ENCODE measurements at regions not wholly inside any gene's neighbourhood (a gene's known extent, or its start where the extent isn't known, plus 50 kb on each side); places are given as distances from the start of the nearest gene placed in this dataset.

DNA sequence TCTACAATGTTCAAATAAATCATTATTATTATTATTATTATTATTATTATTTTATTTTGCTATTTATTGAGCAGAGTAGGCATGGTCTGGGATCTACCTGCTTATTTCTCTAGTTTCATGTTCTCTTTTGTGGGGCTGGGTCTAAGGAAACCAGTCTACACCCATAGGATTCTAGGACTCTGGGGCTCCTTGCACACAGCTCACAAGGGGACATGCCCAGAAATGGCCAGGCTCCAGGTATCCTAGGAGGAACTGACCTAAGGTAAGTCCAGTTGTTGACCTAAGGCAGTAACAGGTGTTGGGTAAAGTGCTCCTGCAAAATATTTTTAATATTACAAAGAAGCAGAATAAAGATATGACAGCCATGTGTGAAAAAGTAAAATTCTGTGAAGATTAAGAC lies 149.6 kb upstream of the TBL1XR1 start:
- Histone ChIP-seq H4K20me1 (ENCODE audit: insufficient read depth, low read length) (no peaks in the 10 kb centered on the region), H3K36me3 (replicated peaks in 1 of 2; ENCODE audit: control insufficient read depth in 1 of 2, insufficient read depth in 2 of 2, low read length in 2 of 2) (no peaks in the 10 kb centered on the region), H3K4me3 (replicated peaks in 1 of 3; ENCODE audit: insufficient read depth in 1 of 3, low read depth in 2 of 3, low read length in 3 of 3) (no peak overlapping the region), H3K9ac (ENCODE audit: insufficient read depth, low read depth, low read length) (no peak overlapping the region), H2AFZ (ENCODE audit: low read length) (no peak overlapping the region), H3K27me3 (ENCODE audit: control insufficient read depth in 1 of 2, insufficient read depth in 2 of 2, low read length in 2 of 2) (no peaks in the 10 kb centered on the region), H3K9me3 (ENCODE audit: low read length) (no peaks in the 10 kb centered on the region), H3K27ac (ENCODE audit: extremely low read length, insufficient read depth, low read length) (no peak overlapping the region), H3K79me2 (ENCODE audit: insufficient read depth, low read length) (no peaks in the 10 kb centered on the region), H3K4me1 (ENCODE audit: insufficient read depth, low read length) (peaks cover 51% of the 10 kb centered on the region), H3K4me2 (ENCODE audit: low read depth, low read length) (no peak overlapping the region)
- in situ Hi-C loops (cut with HindIII; ENCODE audit: extremely low pct_ligation_motif_present, low pct_unique_long_range_greater_than_20kb): no loop called here
- no peak for DNase-seq (ENCODE audit: low spot score)
- CTCF ChIA-PET (ENCODE audit: low intra/inter-chr PET ratio, low total read pairs): no interaction called here
- BruUV-seq (replicated peaks): no TSS peak
- no peak for FAIRE-seq
- POLR2A ChIA-PET: no interaction called here
- intact Hi-C loops (cut with micrococcal nuclease; ENCODE audit: unreplicated experiment): no loop called here
- TF ChIP-seq SRF (IDR thresholded peaks at IDR 0.05; ENCODE audit: low read depth, low read length): no peak
- TF ChIP-seq ZNF549 (CRISPR knock-in tag; IDR thresholded peaks at IDR 0.05): no peak
- TF ChIP-seq KLF13 (CRISPR knock-in tag; IDR thresholded peaks at IDR 0.05): no peak
- TF ChIP-seq, protein P1, sequence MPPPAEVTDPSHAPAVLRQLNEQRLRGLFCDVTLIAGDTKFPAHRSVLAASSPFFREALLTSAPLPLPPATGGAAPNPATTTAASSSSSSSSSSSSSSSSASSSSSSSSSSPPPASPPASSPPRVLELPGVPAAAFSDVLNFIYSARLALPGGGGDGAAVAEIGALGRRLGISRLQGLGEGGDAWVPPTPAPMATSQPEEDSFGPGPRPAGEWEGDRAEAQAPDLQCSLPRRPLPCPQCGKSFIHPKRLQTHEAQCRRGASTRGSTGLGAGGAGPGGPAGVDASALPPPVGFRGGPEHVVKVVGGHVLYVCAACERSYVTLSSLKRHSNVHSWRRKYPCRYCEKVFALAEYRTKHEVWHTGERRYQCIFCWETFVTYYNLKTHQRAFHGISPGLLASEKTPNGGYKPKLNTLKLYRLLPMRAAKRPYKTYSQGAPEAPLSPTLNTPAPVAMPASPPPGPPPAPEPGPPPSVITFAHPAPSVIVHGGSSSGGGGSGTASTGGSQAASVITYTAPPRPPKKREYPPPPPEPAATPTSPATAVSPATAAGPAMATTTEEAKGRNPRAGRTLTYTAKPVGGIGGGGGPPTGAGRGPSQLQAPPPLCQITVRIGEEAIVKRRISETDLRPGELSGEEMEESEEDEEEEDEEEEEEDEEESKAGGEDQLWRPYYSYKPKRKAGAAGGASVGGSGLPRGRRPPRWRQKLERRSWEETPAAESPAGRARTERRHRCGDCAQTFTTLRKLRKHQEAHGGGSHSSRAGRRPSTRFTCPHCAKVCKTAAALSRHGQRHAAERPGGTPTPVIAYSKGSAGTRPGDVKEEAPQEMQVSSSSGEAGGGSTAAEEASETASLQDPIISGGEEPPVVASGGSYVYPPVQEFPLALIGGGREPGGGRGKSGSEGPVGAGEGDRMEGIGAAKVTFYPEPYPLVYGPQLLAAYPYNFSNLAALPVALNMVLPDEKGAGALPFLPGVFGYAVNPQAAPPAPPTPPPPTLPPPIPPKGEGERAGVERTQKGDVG (CRISPR knock-in tag; IDR thresholded peaks at IDR 0.05; ENCODE audit: borderline replicate concordance): no peak
- TF ChIP-seq ZNF33A (CRISPR knock-in tag; IDR thresholded peaks at IDR 0.05; ENCODE audit: borderline replicate concordance): no peak
- TF ChIP-seq, protein P2, sequence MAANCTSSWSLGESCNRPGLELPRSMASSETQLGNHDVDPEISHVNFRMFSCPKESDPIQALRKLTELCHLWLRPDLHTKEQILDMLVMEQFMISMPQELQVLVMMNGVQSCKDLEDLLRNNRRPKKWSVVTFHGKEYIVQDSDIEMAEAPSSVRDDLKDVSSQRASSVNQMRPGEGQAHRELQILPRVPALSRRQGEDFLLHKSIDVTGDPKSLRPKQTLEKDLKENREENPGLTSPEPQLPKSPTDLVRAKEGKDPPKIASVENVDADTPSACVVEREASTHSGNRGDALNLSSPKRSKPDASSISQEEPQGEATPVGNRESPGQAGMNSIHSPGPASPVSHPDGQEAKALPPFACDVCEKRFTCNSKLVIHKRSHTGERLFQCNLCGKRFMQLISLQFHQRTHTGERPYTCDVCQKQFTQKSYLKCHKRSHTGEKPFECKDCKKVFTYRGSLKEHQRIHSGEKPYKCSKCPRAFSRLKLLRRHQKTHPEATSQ (CRISPR knock-in tag; IDR thresholded peaks at IDR 0.05; ENCODE audit: borderline replicate concordance): no peak
- TF ChIP-seq, protein P3, sequence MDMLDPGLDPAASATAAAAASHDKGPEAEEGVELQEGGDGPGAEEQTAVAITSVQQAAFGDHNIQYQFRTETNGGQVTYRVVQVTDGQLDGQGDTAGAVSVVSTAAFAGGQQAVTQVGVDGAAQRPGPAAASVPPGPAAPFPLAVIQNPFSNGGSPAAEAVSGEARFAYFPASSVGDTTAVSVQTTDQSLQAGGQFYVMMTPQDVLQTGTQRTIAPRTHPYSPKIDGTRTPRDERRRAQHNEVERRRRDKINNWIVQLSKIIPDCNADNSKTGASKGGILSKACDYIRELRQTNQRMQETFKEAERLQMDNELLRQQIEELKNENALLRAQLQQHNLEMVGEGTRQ (IDR thresholded peaks at IDR 0.05; ENCODE audit: low read depth, low read length): no peak
- TF ChIP-seq, protein P3 (CRISPR knock-in tag; IDR thresholded peaks at IDR 0.05; ENCODE audit: borderline replicate concordance): no peak
- TF ChIP-seq ZNF776 (CRISPR knock-in tag; IDR thresholded peaks at IDR 0.05): no peak
- no peak for ATAC-seq
